Endothelial cell of umbilical vein (primary cell): ENCODE measurements at regions not wholly inside any gene's neighbourhood (a gene's known extent, or its start where the extent isn't known, plus 50 kb on each side); places are given as distances from the start of the nearest gene placed in this dataset.

ENCODE experiments used
- BruUV-seq: library from RNA; stranded (reverse); fragments of 400-500 nt; replicated peaks from 2 replicates; lab custom pipeline; 2021; lab: Mats Ljungman, UMichigan
- CTCF ChIA-PET: fragments of 300-600, 350-600 bp; sonication (Branson Sonifier 250); formaldehyde crosslinking; loops from one replicate; lab custom pipeline; 2021; ENCODE audit warnings: antibody characterized with exemption, inconsistent platforms; lab: Charles Lee
- POLR2A ChIA-PET: fragments of 300-600, 350-600 bp; sonication (Branson Sonifier 250); formaldehyde crosslinking; loops from one replicate; lab custom pipeline; 2021; ENCODE audit warnings: antibody characterized with exemption, inconsistent platforms; lab: Charles Lee
- DNase-seq: peaks from one replicate; pipeline ENCODE4 v3.0.0-alpha.2; 2011; ENCODE audit warnings: low read depth, low spot score
- FAIRE-seq: peaks from 2 replicates; lab custom pipeline; 2011; peaks lifted over from hg19 to GRCh38; lab: Jason Lieb, UNC
- H2AFZ ChIP-seq: 2 replicates; pipeline ENCODE4 v1.6.0; 2012; ENCODE audit warnings: low read depth, low read length, control low read depth, inconsistent platforms
- H3K27ac ChIP-seq: 2 replicates; pipeline ENCODE4 v1.5.1; 2011; ENCODE audit warnings: low read depth, mild to moderate bottlenecking, control low read depth, low read length, moderate library complexity; ENCODE audit not compliant: insufficient read depth
- H3K27me3 ChIP-seq, 2 experiments: 2 replicates each; pipeline versions ENCODE4 v1.6.0 to v1.6.1; 2011; ENCODE audit warnings: low read length in 2 of 2, mixed read lengths in 1 of 2; ENCODE audit not compliant: control insufficient read depth in 2 of 2, insufficient read depth in 2 of 2
- H3K36me3 ChIP-seq, 2 experiments: 2 replicates in 1 of 2; 3 replicates in 1 of 2; pipeline ENCODE4 v1.5.1; 2011; ENCODE audit warnings: low read length in 2 of 2, mild to moderate bottlenecking in 1 of 2, moderate library complexity in 1 of 2; ENCODE audit not compliant: control insufficient read depth in 2 of 2, insufficient read depth in 2 of 2; ENCODE audit errors: extremely low read depth in 1 of 2
- H3K4me1 ChIP-seq: 3 replicates; pipeline ENCODE4 v1.5.1; 2011; ENCODE audit warnings: mild to moderate bottlenecking, low read length; ENCODE audit not compliant: control insufficient read depth, insufficient read depth; ENCODE audit errors: extremely low read depth
- H3K4me2 ChIP-seq: 2 replicates; pipeline ENCODE4 v1.6.1; 2011; ENCODE audit warnings: low read length, control low read depth, mixed read lengths; ENCODE audit not compliant: insufficient read depth
- H3K4me3 ChIP-seq, 3 experiments: fragments of 200-600 bp in 1 of 3; sonication (generic), shearing (Covaris generic) in 1 of 3; replicated peaks in 1 of 3; 2 replicates each; pipeline ENCODE4 v1.5.1; 2011 to 2016; ENCODE audit warnings: control low read depth in 3 of 3, low read length in 3 of 3, mild to moderate bottlenecking in 2 of 3, inconsistent platforms in 1 of 3, low read depth in 1 of 3, moderate library complexity in 1 of 3; ENCODE audit not compliant: insufficient read depth in 1 of 3
- H3K79me2 ChIP-seq: 2 replicates; pipeline ENCODE4 v1.6.0; 2012; ENCODE audit warnings: low read length, inconsistent platforms; ENCODE audit not compliant: control insufficient read depth, insufficient read depth
- H3K9ac ChIP-seq: replicated peaks from 2 replicates; pipeline ENCODE3; 2011; ENCODE audit warnings: low read length, control low read depth; ENCODE audit not compliant: insufficient read depth; ENCODE audit errors: extremely low read depth
- H3K9me1 ChIP-seq: replicated peaks from 3 replicates; pipeline ENCODE4 v1.6.0; 2011; ENCODE audit warnings: mild to moderate bottlenecking, low read length; ENCODE audit not compliant: control insufficient read depth, insufficient read depth; ENCODE audit errors: extremely low read depth
- H3K9me3 ChIP-seq: replicated peaks from 2 replicates; pipeline ENCODE4 v1.5.1; 2012; ENCODE audit warnings: low read length, inconsistent platforms; ENCODE audit not compliant: control insufficient read depth, insufficient read depth
- H4K20me1 ChIP-seq: replicated peaks from 2 replicates; pipeline ENCODE3; 2011; ENCODE audit warnings: mild to moderate bottlenecking, low read length; ENCODE audit not compliant: control insufficient read depth, insufficient read depth; ENCODE audit errors: extremely low read depth
- CTCF ChIP-seq, 2 donors: IDR thresholded peaks; 1 replicate in 1 of 2; 2 replicates in 1 of 2; pipeline ENCODE4 v1.5.1; 2011; ENCODE audit warnings: low read length in 2 of 2, mild to moderate bottlenecking in 2 of 2, moderate library complexity in 2 of 2, control low read depth in 1 of 2, inconsistent platforms in 1 of 2, low read depth in 1 of 2; ENCODE audit not compliant: insufficient read depth in 1 of 2; ENCODE audit errors: extremely low read depth in 1 of 2
- EZH2 ChIP-seq: IDR thresholded peaks from 2 replicates; pipeline ENCODE4 v1.6.1; 2012; ENCODE audit warnings: borderline replicate concordance, low read depth, mild to moderate bottlenecking, moderate library complexity, low read length, inconsistent platforms; ENCODE audit not compliant: severe bottlenecking
- FOS ChIP-seq: IDR thresholded peaks from 2 replicates; pipeline ENCODE4 v1.6.1; 2011; ENCODE audit warnings: mild to moderate bottlenecking, low read length, moderate library complexity, borderline replicate concordance; ENCODE audit not compliant: insufficient read depth
- GATA2 ChIP-seq: IDR thresholded peaks from 2 replicates; pipeline ENCODE4 v1.7.0; 2011; ENCODE audit warnings: low read depth, mild to moderate bottlenecking, moderate library complexity, mixed read lengths, low read length; ENCODE audit not compliant: insufficient read length, insufficient read depth
- JUN ChIP-seq: IDR thresholded peaks from 2 replicates; pipeline ENCODE4 v1.6.1; 2011; ENCODE audit warnings: borderline replicate concordance, low read depth; ENCODE audit not compliant: insufficient read length, insufficient read depth
- MAX ChIP-seq: IDR thresholded peaks from 2 replicates; pipeline ENCODE4 v1.6.1; 2011; ENCODE audit not compliant: insufficient read depth, insufficient read length
- MYC ChIP-seq: IDR thresholded peaks from one replicate; pipeline ENCODE4 v1.6.1; 2011; ENCODE audit warnings: mild to moderate bottlenecking, low read depth, low read length
- POLR2A ChIP-seq: IDR thresholded peaks from 2 replicates; pipeline ENCODE4 v1.6.1; 2012; ENCODE audit warnings: low read depth, mild to moderate bottlenecking, control low read depth, low read length
- POLR2AphosphoS5 ChIP-seq: IDR thresholded peaks from 2 replicates; pipeline ENCODE4 v1.6.1; 2012; ENCODE audit warnings: low read depth, mild to moderate bottlenecking, control low read depth, low read length, moderate library complexity; ENCODE audit not compliant: insufficient read depth
- dilution Hi-C: fragments of 300-500 bp; cut with MboI; formaldehyde crosslinking; loops from one replicate; pipeline ENCODE4 v1.15.0; 2019; ENCODE audit warnings: low sequenced_read_pairs; ENCODE audit not compliant: extremely low pct_ligation_motif_present
- intact Hi-C: fragments of 100-400 bp; cut with micrococcal nuclease; formaldehyde crosslinking; loops from one replicate; pipeline ENCODE4 v1.10.0; 2022

GRCh38 chr12:75936515-75937440 lies 94.8 kb downstream of the PHLDA1 start:
- intact Hi-C loops: no loop called here
- no peak overlapping the region for H3K9ac ChIP-seq
- POLR2A ChIA-PET: interaction anchor here (1.5 kb wide), 1 partner anchor 94 kb away, joined by 6 read pairs; the partner anchor contains the start of gene PHLDA1
- H3K9me3 ChIP-seq: no peaks in the 10 kb centered on the region
- no peak overlapping the region for H2AFZ ChIP-seq
- peaks cover 7 to 10% of the 10 kb centered on the region in 2 experiments for H3K27me3 ChIP-seq
- peaks cover 32% of the 10 kb centered on the region for H3K4me1 ChIP-seq
- H3K36me3 ChIP-seq: no peaks in the 10 kb centered on the region
- CTCF ChIA-PET: interaction anchor here (1.3 kb wide), 1 partner anchor 100 kb away, joined by 3 read pairs; no protein-coding TSS in a partner anchor
- no peak overlapping the region for H3K4me2 ChIP-seq
- no peaks in the 10 kb centered on the region for H3K79me2 ChIP-seq
- no peaks in the 10 kb centered on the region for H3K9me1 ChIP-seq
- TF ChIP-seq FOS: no peak
- TF ChIP-seq CTCF (IDR thresholded peaks at IDR 0.05; ENCODE audit: extremely low read depth in 1 of 2, insufficient read depth in 1 of 2, low read depth in 1 of 2, low read length in 2 of 2): no peak
- TF ChIP-seq MYC: no peak
- no peak for TF ChIP-seq POLR2A
- no peak for TF ChIP-seq JUN
- no peak for TF ChIP-seq EZH2
- TF ChIP-seq MAX: no peak
- TF ChIP-seq POLR2AphosphoS5: no peak
- TF ChIP-seq GATA2: no peak
- H3K27ac ChIP-seq: no peak overlapping the region
- H3K4me3 ChIP-seq: no peak overlapping the region
- BruUV-seq: no TSS peak
- FAIRE-seq (no peak), DNase-seq (no peak)
- H4K20me1 ChIP-seq: no peaks in the 10 kb centered on the region
- dilution Hi-C loops: no loop called here
